CD14-positive monocyte (primary cell): ENCODE measurements at regions not wholly inside any gene's neighbourhood (a gene's known extent, or its start where the extent isn't known, plus 50 kb on each side); places are given as distances from the start of the nearest gene placed in this dataset.

ENCODE experiments used
- DNase-seq, 3 donors: peaks; one replicate each; pipeline ENCODE4 v3.0.0-alpha.2; 2011 to 2022
- H2AFZ ChIP-seq: 2 replicates; pipeline ENCODE4 v1.6.0; 2012; ENCODE audit warnings: mild to moderate bottlenecking, low read depth, low read length, inconsistent platforms; ENCODE audit not compliant: insufficient read depth, poor library complexity, severe bottlenecking
- H3K27ac ChIP-seq, 2 donors: 1 replicate in 1 of 2; 2 replicates in 1 of 2; pipeline ENCODE4 v1.5.1; 2012 to 2013; ENCODE audit warnings: low read length in 2 of 2, control low read depth in 1 of 2, inconsistent platforms in 1 of 2, low read depth in 1 of 2, mild to moderate bottlenecking in 1 of 2
- H3K27me3 ChIP-seq, 2 donors: one replicate each; pipeline versions ENCODE4 v1.6.0 to v1.6.1; 2011 to 2013; ENCODE audit warnings: low read length in 2 of 2; ENCODE audit not compliant: control insufficient read depth in 2 of 2, insufficient read depth in 2 of 2
- H3K36me3 ChIP-seq, 2 donors: replicated peaks in 1 of 2; 1 replicate in 1 of 2; 2 replicates in 1 of 2; pipeline versions ENCODE4 v1.5.1 to v1.6.1; 2012 to 2013; ENCODE audit warnings: low read length in 2 of 2, control low read depth in 1 of 2, inconsistent platforms in 1 of 2, mild to moderate bottlenecking in 1 of 2; ENCODE audit not compliant: insufficient read depth in 2 of 2, control insufficient read depth in 1 of 2
- H3K4me1 ChIP-seq, 2 donors: 1 replicate in 1 of 2; 2 replicates in 1 of 2; pipeline versions ENCODE4 v1.5.1 to v1.6.1; 2012 to 2013; ENCODE audit warnings: low read length in 2 of 2, control low read depth in 1 of 2, inconsistent platforms in 1 of 2, mild to moderate bottlenecking in 1 of 2, moderate library complexity in 1 of 2; ENCODE audit not compliant: insufficient read depth in 2 of 2, control insufficient read depth in 1 of 2
- H3K4me2 ChIP-seq: replicated peaks from 2 replicates; pipeline ENCODE3; 2012; ENCODE audit warnings: low read length, moderate library complexity, mild to moderate bottlenecking; ENCODE audit not compliant: poor library complexity, severe bottlenecking; ENCODE audit errors: extremely low read depth
- H3K4me3 ChIP-seq, 3 experiments: fragments of 200-600 bp in 1 of 3; sonication (generic) in 1 of 3; replicated peaks in 1 of 3; 1 replicate in 2 of 3; 2 replicates in 1 of 3; pipeline ENCODE4 v1.5.1; 2011 to 2013; ENCODE audit warnings: low read length in 3 of 3, mild to moderate bottlenecking in 3 of 3, control low read depth in 2 of 3, low read depth in 2 of 3, inconsistent platforms in 1 of 3, moderate library complexity in 1 of 3
- H3K79me2 ChIP-seq: 2 replicates; pipeline ENCODE4 v1.6.0; 2012; ENCODE audit warnings: mild to moderate bottlenecking, control low read depth, inconsistent platforms, low read length, moderate library complexity; ENCODE audit not compliant: insufficient read depth
- H3K9ac ChIP-seq: 2 replicates; pipeline ENCODE4 v1.6.0; 2017; ENCODE audit warnings: low read length, mild to moderate bottlenecking; ENCODE audit not compliant: insufficient read depth, poor library complexity, severe bottlenecking
- H3K9me3 ChIP-seq, 2 donors: replicated peaks in 1 of 2; 1 replicate in 1 of 2; 2 replicates in 1 of 2; pipeline versions ENCODE4 v1.5.1 to v1.6.1; 2012 to 2013; ENCODE audit warnings: low read length in 2 of 2, control low read depth in 1 of 2; ENCODE audit not compliant: control insufficient read depth in 1 of 2, insufficient read depth in 1 of 2
- H4K20me1 ChIP-seq: 2 replicates; pipeline ENCODE4 v1.6.0; 2012; ENCODE audit warnings: mild to moderate bottlenecking, low read length, control low read depth, moderate library complexity; ENCODE audit not compliant: insufficient read depth
- H3K27ac Mint-ChIP-seq, 7 donors: one replicate each; pipeline ENCODE4 v1.8.0; 2020; ENCODE audit warnings: mild to moderate bottlenecking in 7 of 7, mixed read lengths in 7 of 7, moderate library complexity in 6 of 7, inconsistent platforms in 2 of 7
- H3K27me3 Mint-ChIP-seq, 3 donors: one replicate each; pipeline ENCODE4 v1.8.0; 2021 to 2022; ENCODE audit warnings: low read depth in 3 of 3, mild to moderate bottlenecking in 3 of 3, mixed read lengths in 3 of 3, moderate library complexity in 3 of 3, inconsistent platforms in 1 of 3
- H3K36me3 Mint-ChIP-seq, 2 donors: one replicate each; pipeline ENCODE4 v1.8.0; 2020; ENCODE audit warnings: mixed read lengths in 2 of 2, inconsistent platforms in 1 of 2, mild to moderate bottlenecking in 1 of 2
- H3K4me1 Mint-ChIP-seq: one replicate; pipeline ENCODE4 v1.8.0; 2020; ENCODE audit warnings: mild to moderate bottlenecking, mixed read lengths
- H3K4me3 Mint-ChIP-seq, 2 donors: one replicate each; pipeline ENCODE4 v1.8.0; 2020; ENCODE audit warnings: mild to moderate bottlenecking in 2 of 2, mixed read lengths in 2 of 2, moderate library complexity in 1 of 2
- H3K9me3 Mint-ChIP-seq, 7 donors: one replicate each; pipeline ENCODE4 v1.8.0; 2020 to 2022; ENCODE audit warnings: mixed read lengths in 7 of 7, mild to moderate bottlenecking in 6 of 7, moderate library complexity in 6 of 7, inconsistent platforms in 2 of 7
- WGBS: methylation state at CpG from one replicate; pipeline ENCODE4 v1.1.5; 2013; ENCODE audit warnings: missing lambda C conversion rate; ENCODE audit not compliant: insufficient coverage; 5-methylcytosine and 5-hydroxymethylcytosine counted together
- intact Hi-C, 2 donors: fragments of 100-400 bp; cut with micrococcal nuclease; formaldehyde crosslinking; loops; one replicate each; pipeline versions ENCODE4 v1.15.0 to v1.15.1; 2023
- TF ChIP-seq, protein P1 (sequence below): fragments of 200-600 bp; IDR thresholded peaks from one replicate; pipeline ENCODE4 v1.8.0; 2022; ENCODE audit warnings: antibody characterized with exemption, mild to moderate bottlenecking

DNA sequence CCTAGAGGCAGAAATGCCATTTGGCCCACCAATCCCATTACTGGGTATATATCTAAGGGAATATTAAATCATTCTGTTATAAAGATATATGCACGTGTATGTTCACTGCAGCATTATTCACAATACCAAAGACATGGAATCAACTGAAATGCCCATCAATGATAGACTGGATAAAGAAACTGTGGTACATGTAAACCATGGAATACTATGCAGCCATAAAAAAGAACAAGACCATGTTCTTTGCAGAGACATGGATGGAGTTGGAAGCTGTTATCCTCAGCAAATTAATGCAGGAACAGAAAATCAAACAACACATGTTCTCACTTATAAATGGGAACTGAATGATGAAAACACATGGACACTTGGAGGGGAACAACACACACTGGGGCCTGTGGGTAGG is 458.4 kb downstream of the CD83 start:
- Histone ChIP-seq H2AFZ (no peak overlapping the region), H3K4me2 (no peak overlapping the region), H3K36me3 (no peaks in the 10 kb centered on the region), H4K20me1 (no peaks in the 10 kb centered on the region), H3K27ac (no peak overlapping the region), H3K79me2 (no peaks in the 10 kb centered on the region), H3K4me1 (no peaks in the 10 kb centered on the region), H3K9me3 (no peaks in the 10 kb centered on the region), H3K9ac (no peak overlapping the region), H3K27me3 (no peaks in the 10 kb centered on the region), H3K4me3 (no peak overlapping the region)
- intact Hi-C loops = no loop called here
- WGBS = no CpG with 5 or more reads among the region's 1 CpG
- peaks cover 0 to 4% (median 0%) of the 10 kb centered on the region in 3 donors for H3K27me3 Mint-ChIP-seq
- H3K4me3 Mint-ChIP-seq = no peak overlapping the region
- TF ChIP-seq, protein P1, sequence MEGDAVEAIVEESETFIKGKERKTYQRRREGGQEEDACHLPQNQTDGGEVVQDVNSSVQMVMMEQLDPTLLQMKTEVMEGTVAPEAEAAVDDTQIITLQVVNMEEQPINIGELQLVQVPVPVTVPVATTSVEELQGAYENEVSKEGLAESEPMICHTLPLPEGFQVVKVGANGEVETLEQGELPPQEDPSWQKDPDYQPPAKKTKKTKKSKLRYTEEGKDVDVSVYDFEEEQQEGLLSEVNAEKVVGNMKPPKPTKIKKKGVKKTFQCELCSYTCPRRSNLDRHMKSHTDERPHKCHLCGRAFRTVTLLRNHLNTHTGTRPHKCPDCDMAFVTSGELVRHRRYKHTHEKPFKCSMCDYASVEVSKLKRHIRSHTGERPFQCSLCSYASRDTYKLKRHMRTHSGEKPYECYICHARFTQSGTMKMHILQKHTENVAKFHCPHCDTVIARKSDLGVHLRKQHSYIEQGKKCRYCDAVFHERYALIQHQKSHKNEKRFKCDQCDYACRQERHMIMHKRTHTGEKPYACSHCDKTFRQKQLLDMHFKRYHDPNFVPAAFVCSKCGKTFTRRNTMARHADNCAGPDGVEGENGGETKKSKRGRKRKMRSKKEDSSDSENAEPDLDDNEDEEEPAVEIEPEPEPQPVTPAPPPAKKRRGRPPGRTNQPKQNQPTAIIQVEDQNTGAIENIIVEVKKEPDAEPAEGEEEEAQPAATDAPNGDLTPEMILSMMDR = no peak
- no peak overlapping the region for H3K27ac Mint-ChIP-seq
- H3K9me3 Mint-ChIP-seq = peaks cover 0 to 4% (median 0%) of the 10 kb centered on the region in 7 donors
- DNase-seq = no peak
- H3K36me3 Mint-ChIP-seq = no peaks in the 10 kb centered on the region
- H3K4me1 Mint-ChIP-seq = no peaks in the 10 kb centered on the region

- H3K36me3 ChIP-seq = no peaks in the 10 kb centered on the region
- DNase-seq = no peak
- H4K20me1 ChIP-seq = no peaks in the 10 kb centered on the region
- H3K4me2 ChIP-seq = no peak overlapping the region
- H3K27me3 ChIP-seq = no peaks in the 10 kb centered on the region
- H3K27ac ChIP-seq = no peak overlapping the region
- no peaks in the 10 kb centered on the region for H3K4me1 ChIP-seq
- no peaks in the 10 kb centered on the region for H3K4me1 Mint-ChIP-seq
- peaks cover 0 to 1% (median 0%) of the 10 kb centered on the region in 3 donors for H3K27me3 Mint-ChIP-seq
- no peak overlapping the region for H3K4me3 ChIP-seq
- H2AFZ ChIP-seq = no peak overlapping the region
- intact Hi-C loops = no loop called here
- peak overlapping the region in 2 of 7 donors; percentile 55 to 76 for H3K27ac Mint-ChIP-seq
- H3K9me3 ChIP-seq = no peaks in the 10 kb centered on the region
- no peaks in the 10 kb centered on the region for H3K36me3 Mint-ChIP-seq
- peaks cover 0 to 4% (median 0%) of the 10 kb centered on the region in 7 donors for H3K9me3 Mint-ChIP-seq
- TF ChIP-seq, protein P1 = no peak
- H3K79me2 ChIP-seq = no peaks in the 10 kb centered on the region
- H3K9ac ChIP-seq = no peak overlapping the region
- no peak overlapping the region for H3K4me3 Mint-ChIP-seq
- 100% methylated on average over 1 of the region's 3 CpGs for WGBS
Observed at GRCh38 chr6:14578994-14579393, 461.4 kb downstream of the CD83 start.
